Natural killer cell (primary cell): ENCODE measurements at regions not wholly inside any gene's neighbourhood (a gene's known extent, or its start where the extent isn't known, plus 50 kb on each side); places are given as distances from the start of the nearest gene placed in this dataset.

Experiments
- ATAC-seq, 3 donors: fragments of 150-1000 bp in 2 of 3; fragments of 200-7000 bp in 1 of 3; cut with Tn5 transposase; 1 replicate in 1 of 3; 2 replicates in 2 of 3; pipeline ENCODE4 v1.10.0; 2021; ENCODE audit warnings: mild to moderate bottlenecking in 2 of 3, moderate library complexity in 2 of 3
- DNase-seq, 2 donors: peaks; one replicate each; pipeline versions ENCODE4 v3.0.0 to v3.0.0-alpha.2; 2013 to 2021; ENCODE audit warnings: mixed read lengths in 1 of 2
- H3K27ac ChIP-seq: one replicate; pipeline ENCODE4 v1.5.1; 2013; ENCODE audit warnings: mild to moderate bottlenecking, low read length
- H3K27me3 ChIP-seq: one replicate; pipeline ENCODE4 v1.6.1; 2013; ENCODE audit warnings: low read length; ENCODE audit not compliant: control insufficient read depth, insufficient read depth
- H3K36me3 ChIP-seq: one replicate; pipeline ENCODE4 v1.6.1; 2013; ENCODE audit warnings: low read length; ENCODE audit not compliant: control insufficient read depth, insufficient read depth
- H3K4me1 ChIP-seq: one replicate; pipeline ENCODE4 v1.6.1; 2013; ENCODE audit warnings: low read length; ENCODE audit not compliant: control insufficient read depth, insufficient read depth
- H3K4me3 ChIP-seq: one replicate; pipeline ENCODE4 v1.5.1; 2013; ENCODE audit warnings: low read length
- H3K9me3 ChIP-seq: one replicate; pipeline ENCODE4 v1.6.1; 2013; ENCODE audit warnings: low read length; ENCODE audit not compliant: control insufficient read depth, insufficient read depth
- H3K27ac Mint-ChIP-seq, 2 donors: one replicate each; pipeline ENCODE4 v1.8.0; 2022; ENCODE audit warnings: mild to moderate bottlenecking in 2 of 2, mixed read lengths in 2 of 2, moderate library complexity in 1 of 2
- H3K27me3 Mint-ChIP-seq, 2 donors: one replicate each; pipeline ENCODE4 v1.8.0; 2022; ENCODE audit warnings: low read depth in 2 of 2, mixed read lengths in 2 of 2
- H3K36me3 Mint-ChIP-seq: one replicate; pipeline ENCODE4 v1.8.0; 2022; ENCODE audit warnings: mixed read lengths
- H3K4me1 Mint-ChIP-seq, 2 donors: one replicate each; pipeline ENCODE4 v1.8.0; 2022; ENCODE audit warnings: mixed read lengths in 2 of 2
- H3K4me3 Mint-ChIP-seq: one replicate; pipeline ENCODE4 v1.8.0; 2022; ENCODE audit warnings: mild to moderate bottlenecking, moderate library complexity, mixed read lengths
- H3K9me3 Mint-ChIP-seq, 2 donors: one replicate each; pipeline ENCODE4 v1.8.0; 2022; ENCODE audit warnings: mixed read lengths in 2 of 2
- CTCF ChIP-seq: fragments of 200-600 bp; IDR thresholded peaks from one replicate; pipeline ENCODE4 v1.8.0; 2022; ENCODE audit warnings: antibody characterized with exemption
- WGBS: methylation state at CpG from one replicate; pipeline ENCODE4 v1.1.7; 2013; ENCODE audit warnings: missing lambda C conversion rate; ENCODE audit not compliant: insufficient coverage; 5-methylcytosine and 5-hydroxymethylcytosine counted together
- intact Hi-C: fragments of 100-400 bp; cut with micrococcal nuclease; formaldehyde crosslinking; loops from one replicate; pipeline ENCODE4 v1.14.2; 2022

GRCh38 chr2:16615687-16616615 is 49.7 kb downstream of the CYRIA start:
- intact Hi-C loops = no loop called here
- Histone ChIP-seq H3K27ac (no peak overlapping the region), H3K4me3 (no peak overlapping the region), H3K4me1 (peaks cover 19% of the 10 kb centered on the region), H3K36me3 (peaks cover 69% of the 10 kb centered on the region), H3K9me3 (no peaks in the 10 kb centered on the region), H3K27me3 (no peaks in the 10 kb centered on the region)
- Mint-ChIP-seq H3K4me3 (no peak overlapping the region), H3K9me3 (no peaks in the 10 kb centered on the region), H3K36me3 (peaks cover 11% of the 10 kb centered on the region), H3K27me3 (no peaks in the 10 kb centered on the region), H3K27ac (peak overlapping the region; percentile 42 to 43), H3K4me1 (peaks cover 35 to 36% of the 10 kb centered on the region in 2 donors)
- ATAC-seq (no peak), DNase-seq (no peak)
- no peak for TF ChIP-seq CTCF
- WGBS = 95% methylated on average over 21 of the region's 21 CpGs

GRCh38 chr2:16615246-16615645 is 50.4 kb downstream of the CYRIA start:
- Histone ChIP-seq H3K4me1 (peaks cover 14% of the 10 kb centered on the region), H3K27me3 (no peaks in the 10 kb centered on the region), H3K27ac (no peak overlapping the region), H3K9me3 (no peaks in the 10 kb centered on the region), H3K36me3 (peaks cover 62% of the 10 kb centered on the region), H3K4me3 (no peak overlapping the region)
- ATAC-seq (no peak), DNase-seq (no peak)
- WGBS = 71% methylated on average over 3 of the region's 3 CpGs
- Mint-ChIP-seq H3K4me1 (peaks cover 31 to 36% of the 10 kb centered on the region in 2 donors), H3K27me3 (no peaks in the 10 kb centered on the region), H3K4me3 (no peak overlapping the region), H3K9me3 (no peaks in the 10 kb centered on the region), H3K27ac (peak overlapping the region; percentile 5 to 43), H3K36me3 (peaks cover 8% of the 10 kb centered on the region)
- intact Hi-C loops = no loop called here
- TF ChIP-seq CTCF = no peak

GRCh38 chr2:16614314-16614860 is 51.2 kb downstream of the CYRIA start:
- no peak overlapping the region for H3K27ac ChIP-seq
- Mint-ChIP-seq H3K4me1 (peaks cover 36 to 43% of the 10 kb centered on the region in 2 donors), H3K27me3 (no peaks in the 10 kb centered on the region), H3K27ac (peak overlapping the region; percentile 5 to 62), H3K9me3 (no peaks in the 10 kb centered on the region), H3K36me3 (peaks cover 8% of the 10 kb centered on the region), H3K4me3 (no peak overlapping the region)
- peaks cover 54% of the 10 kb centered on the region for H3K36me3 ChIP-seq
- intact Hi-C loops = no loop called here
- H3K27me3 ChIP-seq = no peaks in the 10 kb centered on the region
- H3K4me3 ChIP-seq = no peak overlapping the region
- TF ChIP-seq CTCF = no peak
- H3K9me3 ChIP-seq = no peaks in the 10 kb centered on the region
- DNase-seq = no peak
- ATAC-seq = no peak
- H3K4me1 ChIP-seq = peaks cover 14% of the 10 kb centered on the region
- 91% methylated on average over 10 of the region's 10 CpGs for WGBS
